ENCODE measurements at regions not wholly inside any gene's neighbourhood (a gene's known extent, or its start where the extent isn't known, plus 50 kb on each side); places are given as distances from the start of the nearest gene placed in this dataset.

DNA sequence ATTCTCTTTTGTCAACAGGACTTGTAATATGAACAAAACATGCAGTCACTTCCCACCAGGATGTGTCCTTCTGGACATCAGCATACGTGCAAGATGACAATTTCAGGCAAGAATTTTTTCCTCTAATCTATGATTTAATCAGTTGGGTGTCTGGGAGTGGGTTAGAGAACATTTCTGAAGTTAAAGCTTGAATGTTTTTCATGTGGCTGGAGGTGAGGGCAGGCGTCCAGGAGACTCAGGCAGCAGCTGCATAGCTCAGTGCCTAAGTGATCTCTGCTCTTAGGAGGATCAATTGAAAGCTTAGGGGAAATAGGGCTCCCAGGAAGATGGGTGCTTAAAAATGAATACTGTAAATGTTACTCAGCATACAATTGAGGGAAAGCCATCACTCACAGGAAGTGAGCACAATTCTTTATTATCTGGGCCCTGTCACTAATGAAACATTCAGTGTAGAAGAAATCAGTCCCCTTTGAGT is 457.6 kb upstream of the KLF6 start:
- H3K14ac ChIP-seq (ENCODE audit: insufficient read depth, low read length): no peak overlapping the region
- H3K27me3 ChIP-seq (ENCODE audit: insufficient read depth, low read length): no peaks in the 10 kb centered on the region
- no peak overlapping the region for H2BK12ac ChIP-seq (ENCODE audit: insufficient read length, low read depth, low read length)
- Mint-ChIP-seq H3K4me3 (no peak overlapping the region), H3K27me3 (ENCODE audit: low read depth) (peaks cover 2% of the 10 kb centered on the region; the same call in 1 of the 2 replicates), H3K9me3 (peaks cover 0 to under 1% of the 10 kb centered on the region in 2 experiments; a peak in 1 of 5 replicates), H3K4me1 (peaks cover 25 to 26% of the 10 kb centered on the region in 2 experiments), H3K27ac (peak overlapping the region; percentile 60 to 90 (median 84); a peak in 4 of 7 replicates), H3K36me3 (ENCODE audit: insufficient read depth in 1 of 3, low read depth in 3 of 3) (no peaks in the 10 kb centered on the region; a peak in 1 of 7 replicates)
- DNase-seq: no peak
- no peak overlapping the region for H4K91ac ChIP-seq (ENCODE audit: insufficient read length, low read depth, low read length)
- no peak overlapping the region for H3K23ac ChIP-seq (ENCODE audit: insufficient read length, low read depth, low read length)
- peaks cover 8% of the 10 kb centered on the region for H3K4me1 ChIP-seq (ENCODE audit: insufficient read depth, low read length)
- H4K5ac ChIP-seq (ENCODE audit: insufficient read length, low read depth, low read length): no peak overlapping the region
- H2BK120ac ChIP-seq (ENCODE audit: low read depth, low read length, poor library complexity, severe bottlenecking): no peak overlapping the region
- H3K27ac ChIP-seq (ENCODE audit: insufficient read length, low read depth, low read length): no peak overlapping the region
- no peak overlapping the region for H3K4me2 ChIP-seq (ENCODE audit: insufficient read depth, insufficient read length, low read length)
- no CpG with 5 or more reads among the region's 2 CpGs for WGBS (ENCODE audit: extremely low coverage, insufficient read length, low lambda C conversion rate)
- H3K79me2 ChIP-seq (ENCODE audit: insufficient read depth, low read length): no peaks in the 10 kb centered on the region
- TF ChIP-seq, protein P1, sequence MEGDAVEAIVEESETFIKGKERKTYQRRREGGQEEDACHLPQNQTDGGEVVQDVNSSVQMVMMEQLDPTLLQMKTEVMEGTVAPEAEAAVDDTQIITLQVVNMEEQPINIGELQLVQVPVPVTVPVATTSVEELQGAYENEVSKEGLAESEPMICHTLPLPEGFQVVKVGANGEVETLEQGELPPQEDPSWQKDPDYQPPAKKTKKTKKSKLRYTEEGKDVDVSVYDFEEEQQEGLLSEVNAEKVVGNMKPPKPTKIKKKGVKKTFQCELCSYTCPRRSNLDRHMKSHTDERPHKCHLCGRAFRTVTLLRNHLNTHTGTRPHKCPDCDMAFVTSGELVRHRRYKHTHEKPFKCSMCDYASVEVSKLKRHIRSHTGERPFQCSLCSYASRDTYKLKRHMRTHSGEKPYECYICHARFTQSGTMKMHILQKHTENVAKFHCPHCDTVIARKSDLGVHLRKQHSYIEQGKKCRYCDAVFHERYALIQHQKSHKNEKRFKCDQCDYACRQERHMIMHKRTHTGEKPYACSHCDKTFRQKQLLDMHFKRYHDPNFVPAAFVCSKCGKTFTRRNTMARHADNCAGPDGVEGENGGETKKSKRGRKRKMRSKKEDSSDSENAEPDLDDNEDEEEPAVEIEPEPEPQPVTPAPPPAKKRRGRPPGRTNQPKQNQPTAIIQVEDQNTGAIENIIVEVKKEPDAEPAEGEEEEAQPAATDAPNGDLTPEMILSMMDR (conservative IDR thresholded peaks at IDR 0.05): no peak
- no peak overlapping the region for H2BK5ac ChIP-seq (ENCODE audit: insufficient read length, low read length)
- H3K23me2 ChIP-seq (ENCODE audit: insufficient read length, low read depth, low read length, poor library complexity, severe bottlenecking): no peaks in the 10 kb centered on the region
- no peak overlapping the region for H3K9ac ChIP-seq (ENCODE audit: extremely low read depth, insufficient read length, low read length)
- no peaks in the 10 kb centered on the region for H3K79me1 ChIP-seq (ENCODE audit: insufficient read depth, low read depth, low read length, poor library complexity, severe bottlenecking)
- H3T11ph ChIP-seq (ENCODE audit: low read length): no peak overlapping the region
- no peak overlapping the region for H2BK20ac ChIP-seq (ENCODE audit: low read depth, low read length, poor library complexity, severe bottlenecking)
- H2AFZ ChIP-seq (ENCODE audit: low read length): no peak overlapping the region
- no peak overlapping the region for H3K4ac ChIP-seq (ENCODE audit: low read depth, low read length)
- no peaks in the 10 kb centered on the region for H4K20me1 ChIP-seq (ENCODE audit: control insufficient read depth, insufficient read depth, insufficient read length)
- H3K9me3 ChIP-seq (ENCODE audit: control insufficient read depth, low read depth, low read length): no peaks in the 10 kb centered on the region
- no peak overlapping the region for H4K8ac ChIP-seq (replicated peaks; ENCODE audit: insufficient read length, low read depth, low read length)
- H3K56ac ChIP-seq (ENCODE audit: insufficient read length, low read depth, low read length): no peak overlapping the region
- H3K18ac ChIP-seq (ENCODE audit: insufficient read length, low read depth, low read length): no peak overlapping the region
- no peak overlapping the region for H2BK15ac ChIP-seq (ENCODE audit: low read depth, low read length)
- H2AK5ac ChIP-seq (ENCODE audit: insufficient read length, low read length): no peak overlapping the region
